ENCODE measurements at regions not wholly inside any gene's neighbourhood (a gene's known extent, or its start where the extent isn't known, plus 50 kb on each side); places are given as distances from the start of the nearest gene placed in this dataset.

- peaks cover 4% of the 10 kb centered on the region for H3K27me3 Mint-ChIP-seq
- H3K4me1 Mint-ChIP-seq = peaks cover 40% of the 10 kb centered on the region
- no CpG with 5 or more reads among the region's 2 CpGs for WGBS (ENCODE audit: insufficient coverage)
Measured at GRCh38 chr5:60544142-60544541, 155.8 kb downstream of the DEPDC1B start.

DNA sequence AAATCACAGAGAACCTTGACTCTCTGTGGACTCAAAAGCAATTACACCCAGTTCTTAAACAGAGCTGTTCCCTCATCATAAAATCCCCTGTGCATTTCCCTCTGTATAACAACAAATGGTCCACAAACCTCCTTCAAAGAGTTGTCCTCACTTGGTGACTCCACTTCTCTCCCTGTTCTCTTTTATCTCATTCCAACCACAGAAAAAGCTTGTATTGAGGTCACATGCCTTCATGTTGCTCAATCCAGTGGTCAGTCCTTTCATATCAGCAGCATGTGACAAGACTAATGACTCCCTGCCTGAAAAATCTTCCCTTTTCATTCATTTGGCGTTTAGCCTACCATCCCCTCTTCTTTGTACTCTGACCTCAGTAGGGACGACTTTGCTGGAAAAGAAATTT lies 158.0 kb downstream of the DEPDC1B start:
- no peaks in the 10 kb centered on the region for H3K9me3 ChIP-seq (ENCODE audit: control extremely low read depth in 1 of 3, control insufficient read depth in 2 of 3, insufficient read depth in 1 of 3, low read length in 2 of 3)
- H3K36me3 ChIP-seq (replicated peaks in 1 of 2; ENCODE audit: control extremely low read depth in 1 of 2, control insufficient read depth in 1 of 2, extremely low read depth in 1 of 2, insufficient read depth in 2 of 2, low read length in 1 of 2) = no peaks in the 10 kb centered on the region
- peak overlapping the region; percentile 73 to 82 for H3K27ac ChIP-seq (ENCODE audit: low read length in 2 of 2)
- CTCF ChIA-PET = no interaction called here
- WGBS (ENCODE audit: insufficient coverage) = no CpG with 5 or more reads among the region's 2 CpGs
- ATAC-seq (ENCODE audit: low read depth) (no peak), DNase-seq (no peak)
- peak overlapping the region; percentile 64 for H3K4me3 Mint-ChIP-seq
- H3K9me3 Mint-ChIP-seq (ENCODE audit: insufficient read depth) = no peaks in the 10 kb centered on the region
- peak overlapping the region; percentile 70 for H3K27ac Mint-ChIP-seq
- intact Hi-C loops (cut with micrococcal nuclease) = loop anchor here (5.0 kb wide), 1 partner anchor 40 kb away; no protein-coding TSS in a partner anchor
- no peaks in the 10 kb centered on the region for H4K20me1 ChIP-seq (ENCODE audit: control insufficient read depth, insufficient read depth, low read length, poor library complexity, severe bottlenecking)
- H3K27me3 ChIP-seq (replicated peaks in 1 of 4; ENCODE audit: control extremely low read depth in 1 of 4, control insufficient read depth in 3 of 4, insufficient read depth in 4 of 4, low read length in 3 of 4) = no peaks in the 10 kb centered on the region
- H3K79me2 ChIP-seq (ENCODE audit: control insufficient read depth, insufficient read depth, low read length) = no peaks in the 10 kb centered on the region
- H3K4me2 ChIP-seq (replicated peaks; ENCODE audit: low read depth, low read length, poor library complexity, severe bottlenecking) = peak overlapping the region; percentile 62
- H3K4me1 Mint-ChIP-seq = peaks cover 54% of the 10 kb centered on the region
- TF ChIP-seq, protein P1, sequence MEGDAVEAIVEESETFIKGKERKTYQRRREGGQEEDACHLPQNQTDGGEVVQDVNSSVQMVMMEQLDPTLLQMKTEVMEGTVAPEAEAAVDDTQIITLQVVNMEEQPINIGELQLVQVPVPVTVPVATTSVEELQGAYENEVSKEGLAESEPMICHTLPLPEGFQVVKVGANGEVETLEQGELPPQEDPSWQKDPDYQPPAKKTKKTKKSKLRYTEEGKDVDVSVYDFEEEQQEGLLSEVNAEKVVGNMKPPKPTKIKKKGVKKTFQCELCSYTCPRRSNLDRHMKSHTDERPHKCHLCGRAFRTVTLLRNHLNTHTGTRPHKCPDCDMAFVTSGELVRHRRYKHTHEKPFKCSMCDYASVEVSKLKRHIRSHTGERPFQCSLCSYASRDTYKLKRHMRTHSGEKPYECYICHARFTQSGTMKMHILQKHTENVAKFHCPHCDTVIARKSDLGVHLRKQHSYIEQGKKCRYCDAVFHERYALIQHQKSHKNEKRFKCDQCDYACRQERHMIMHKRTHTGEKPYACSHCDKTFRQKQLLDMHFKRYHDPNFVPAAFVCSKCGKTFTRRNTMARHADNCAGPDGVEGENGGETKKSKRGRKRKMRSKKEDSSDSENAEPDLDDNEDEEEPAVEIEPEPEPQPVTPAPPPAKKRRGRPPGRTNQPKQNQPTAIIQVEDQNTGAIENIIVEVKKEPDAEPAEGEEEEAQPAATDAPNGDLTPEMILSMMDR (IDR thresholded peaks at IDR 0.05) = no peak
- no peak for TF ChIP-seq EZH2 (IDR thresholded peaks at IDR 0.05; ENCODE audit: borderline replicate concordance, insufficient read depth, low read depth, low read length, poor library complexity, severe bottlenecking)
- peak overlapping the region in 1 of 5 experiments; percentile 21 for H3K4me3 ChIP-seq (ENCODE audit: control extremely low read depth in 1 of 5, extremely low read depth in 1 of 5, insufficient read depth in 1 of 5, low read depth in 2 of 5, low read length in 4 of 5)
- peak overlapping the region; percentile 34 for H3K9ac ChIP-seq (ENCODE audit: low read length)
- H3K27me3 Mint-ChIP-seq = no peaks in the 10 kb centered on the region
- POLR2A ChIA-PET = no interaction called here
- no peak overlapping the region for H2AFZ ChIP-seq (ENCODE audit: insufficient read depth, low read depth, low read length, poor library complexity, severe bottlenecking)
- H3K4me1 ChIP-seq (ENCODE audit: control insufficient read depth in 2 of 2, insufficient read depth in 2 of 2, low read length in 2 of 2) = peaks cover 40 to 53% of the 10 kb centered on the region in 2 donors

More at GRCh38 chr5:60544142-60544541, 155.8 kb downstream of the DEPDC1B start:
- ChIA-PET CTCF (no interaction called here), POLR2A (no interaction called here)
- Histone ChIP-seq H2AFZ (ENCODE audit: insufficient read depth, low read depth, low read length, poor library complexity, severe bottlenecking) (no peak overlapping the region), H4K20me1 (ENCODE audit: control insufficient read depth, insufficient read depth, low read length, poor library complexity, severe bottlenecking) (no peaks in the 10 kb centered on the region), H3K27me3 (replicated peaks in 1 of 4; ENCODE audit: control extremely low read depth in 1 of 4, control insufficient read depth in 3 of 4, insufficient read depth in 4 of 4, low read length in 3 of 4) (no peaks in the 10 kb centered on the region), H3K27ac (ENCODE audit: low read length in 2 of 2) (no peak overlapping the region), H3K9ac (ENCODE audit: low read length) (no peak overlapping the region), H3K4me3 (ENCODE audit: control extremely low read depth in 1 of 5, extremely low read depth in 1 of 5, insufficient read depth in 1 of 5, low read depth in 2 of 5, low read length in 4 of 5) (no peak overlapping the region), H3K4me2 (replicated peaks; ENCODE audit: low read depth, low read length, poor library complexity, severe bottlenecking) (no peak overlapping the region), H3K9me3 (ENCODE audit: control extremely low read depth in 1 of 3, control insufficient read depth in 2 of 3, insufficient read depth in 1 of 3, low read length in 2 of 3) (no peaks in the 10 kb centered on the region), H3K4me1 (ENCODE audit: control insufficient read depth in 2 of 2, insufficient read depth in 2 of 2, low read length in 2 of 2) (peaks cover 40% of the 10 kb centered on the region in 2 donors), H3K36me3 (replicated peaks in 1 of 2; ENCODE audit: control extremely low read depth in 1 of 2, control insufficient read depth in 1 of 2, extremely low read depth in 1 of 2, insufficient read depth in 2 of 2, low read length in 1 of 2) (no peaks in the 10 kb centered on the region), H3K79me2 (ENCODE audit: control insufficient read depth, insufficient read depth, low read length) (no peaks in the 10 kb centered on the region)
- intact Hi-C loops (cut with micrococcal nuclease) = loop anchor here (5.0 kb wide), 1 partner anchor 38 kb away; no protein-coding TSS in a partner anchor
- TF ChIP-seq EZH2 (IDR thresholded peaks at IDR 0.05; ENCODE audit: borderline replicate concordance, insufficient read depth, low read depth, low read length, poor library complexity, severe bottlenecking) = no peak
- TF ChIP-seq, protein P1 (IDR thresholded peaks at IDR 0.05) = no peak
- ATAC-seq (ENCODE audit: low read depth) (no peak), DNase-seq (no peak)
- H3K27ac Mint-ChIP-seq = no peak overlapping the region
- H3K9me3 Mint-ChIP-seq (ENCODE audit: insufficient read depth) = no peaks in the 10 kb centered on the region
- no peak overlapping the region for H3K4me3 Mint-ChIP-seq
